DOHH2 (cell line): ENCODE measurements at regions not wholly inside any gene's neighbourhood (a gene's known extent, or its start where the extent isn't known, plus 50 kb on each side); places are given as distances from the start of the nearest gene placed in this dataset.

ENCODE experiments used
- EZH2phosphoT487 ChIP-seq: fragments of 200-600 bp; sonication (generic); IDR thresholded peaks from 2 replicates; pipeline ENCODE4 v1.6.1; 2017; ENCODE audit warnings: borderline replicate concordance, mild to moderate bottlenecking, antibody characterized with exemption, low read length, moderate library complexity, mixed read lengths
- TF ChIP-seq, protein P1 (sequence below): fragments of 200-600 bp; sonication (generic); IDR thresholded peaks from one replicate; pipeline ENCODE4 v1.5.1; 2014; ENCODE audit warnings: antibody characterized with exemption, mild to moderate bottlenecking, low read depth, low read length; ENCODE audit not compliant: poor library complexity, severe bottlenecking

- TF ChIP-seq, protein P1, sequence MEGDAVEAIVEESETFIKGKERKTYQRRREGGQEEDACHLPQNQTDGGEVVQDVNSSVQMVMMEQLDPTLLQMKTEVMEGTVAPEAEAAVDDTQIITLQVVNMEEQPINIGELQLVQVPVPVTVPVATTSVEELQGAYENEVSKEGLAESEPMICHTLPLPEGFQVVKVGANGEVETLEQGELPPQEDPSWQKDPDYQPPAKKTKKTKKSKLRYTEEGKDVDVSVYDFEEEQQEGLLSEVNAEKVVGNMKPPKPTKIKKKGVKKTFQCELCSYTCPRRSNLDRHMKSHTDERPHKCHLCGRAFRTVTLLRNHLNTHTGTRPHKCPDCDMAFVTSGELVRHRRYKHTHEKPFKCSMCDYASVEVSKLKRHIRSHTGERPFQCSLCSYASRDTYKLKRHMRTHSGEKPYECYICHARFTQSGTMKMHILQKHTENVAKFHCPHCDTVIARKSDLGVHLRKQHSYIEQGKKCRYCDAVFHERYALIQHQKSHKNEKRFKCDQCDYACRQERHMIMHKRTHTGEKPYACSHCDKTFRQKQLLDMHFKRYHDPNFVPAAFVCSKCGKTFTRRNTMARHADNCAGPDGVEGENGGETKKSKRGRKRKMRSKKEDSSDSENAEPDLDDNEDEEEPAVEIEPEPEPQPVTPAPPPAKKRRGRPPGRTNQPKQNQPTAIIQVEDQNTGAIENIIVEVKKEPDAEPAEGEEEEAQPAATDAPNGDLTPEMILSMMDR, result no peak
- no peak for TF ChIP-seq EZH2phosphoT487
These were observed 417.9 kb upstream of the DDI1 start for GRCh38 chr11:103618528-103618927.
